Activated naive CD4-positive, alpha-beta T cell treated with anti-CD3 and anti-CD28 coated beads, Interleukin-2, amount 10 ng/mL, durations not matched to agents 7 days and 5 days (primary cell): ENCODE measurements at regions not wholly inside any gene's neighbourhood (a gene's known extent, or its start where the extent isn't known, plus 50 kb on each side); places are given as distances from the start of the nearest gene placed in this dataset.

ENCODE experiments used
- CTCF ChIA-PET: fragments of 350-600 bp; sonication (Branson Sonifier 250); formaldehyde crosslinking; loops from one replicate; lab custom pipeline; 2021; ENCODE audit warnings: antibody characterized with exemption; lab: Charles Lee
- DNase-seq: peaks from one replicate; pipeline ENCODE4 v3.0.0-alpha.2; 2020
- H3K27ac Mint-ChIP-seq: one replicate; pipeline ENCODE4 v1.8.0; 2021; ENCODE audit warnings: mild to moderate bottlenecking, moderate library complexity, mixed read lengths
- H3K27me3 Mint-ChIP-seq: one replicate; pipeline ENCODE4 v1.8.0; 2021; ENCODE audit warnings: mild to moderate bottlenecking, mixed read lengths
- H3K36me3 Mint-ChIP-seq: one replicate; pipeline ENCODE4 v1.8.0; 2021; ENCODE audit warnings: mixed read lengths
- H3K4me1 Mint-ChIP-seq: one replicate; pipeline ENCODE4 v1.8.0; 2021; ENCODE audit warnings: mixed read lengths
- H3K4me3 Mint-ChIP-seq: one replicate; pipeline ENCODE4 v1.8.0; 2021; ENCODE audit warnings: mild to moderate bottlenecking, moderate library complexity, mixed read lengths
- H3K9me3 Mint-ChIP-seq: one replicate; pipeline ENCODE4 v1.8.0; 2021; ENCODE audit warnings: mixed read lengths

GRCh38 chr7:67550801-67551436, 554.3 kb downstream of the TYW1 start:
- Mint-ChIP-seq H3K9me3 (peaks cover 16% of the 10 kb centered on the region), H3K27me3 (no peaks in the 10 kb centered on the region), H3K4me1 (no peaks in the 10 kb centered on the region), H3K27ac (no peak overlapping the region), H3K4me3 (no peak overlapping the region), H3K36me3 (no peaks in the 10 kb centered on the region)
- CTCF ChIA-PET = interaction anchor here (0.7 kb wide), 1 partner anchor 24 kb away, joined by 3 read pairs; no protein-coding TSS in a partner anchor
- no peak for DNase-seq

GRCh38 chr7:67552738-67553137, 556.1 kb downstream of the TYW1 start:
- Mint-ChIP-seq H3K4me1 (no peaks in the 10 kb centered on the region), H3K9me3 (peaks cover 14% of the 10 kb centered on the region), H3K4me3 (no peak overlapping the region), H3K27me3 (no peaks in the 10 kb centered on the region), H3K27ac (no peak overlapping the region), H3K36me3 (no peaks in the 10 kb centered on the region)
- no peak for DNase-seq
- CTCF ChIA-PET = no interaction called here

- Mint-ChIP-seq H3K36me3 (no peaks in the 10 kb centered on the region), H3K27me3 (no peaks in the 10 kb centered on the region), H3K4me1 (no peaks in the 10 kb centered on the region), H3K9me3 (peaks cover 13% of the 10 kb centered on the region), H3K4me3 (no peak overlapping the region), H3K27ac (no peak overlapping the region)
- DNase-seq = no peak
- CTCF ChIA-PET = no interaction called here
Observed at GRCh38 chr7:67553378-67553777, 556.7 kb downstream of the TYW1 start.

- H3K36me3 Mint-ChIP-seq = no peaks in the 10 kb centered on the region
- H3K9me3 Mint-ChIP-seq = peaks cover 9% of the 10 kb centered on the region
- H3K27me3 Mint-ChIP-seq = no peaks in the 10 kb centered on the region
- DNase-seq = no peak
- H3K27ac Mint-ChIP-seq = no peak overlapping the region
- no peaks in the 10 kb centered on the region for H3K4me1 Mint-ChIP-seq
- H3K4me3 Mint-ChIP-seq = no peak overlapping the region
- CTCF ChIA-PET = no interaction called here
Observed at GRCh38 chr7:67554986-67555385, 558.4 kb downstream of the TYW1 start.

GRCh38 chr7:67564959-67565358, 568.3 kb downstream of the TYW1 start:
- CTCF ChIA-PET = no interaction called here
- Mint-ChIP-seq H3K9me3 (peaks cover 31% of the 10 kb centered on the region), H3K36me3 (no peaks in the 10 kb centered on the region), H3K27ac (no peak overlapping the region), H3K4me1 (no peaks in the 10 kb centered on the region), H3K27me3 (no peaks in the 10 kb centered on the region), H3K4me3 (no peak overlapping the region)
- DNase-seq = no peak

GRCh38 chr7:67566101-67566500, 569.5 kb downstream of the TYW1 start:
- Mint-ChIP-seq H3K4me1 (no peaks in the 10 kb centered on the region), H3K36me3 (no peaks in the 10 kb centered on the region), H3K27me3 (no peaks in the 10 kb centered on the region), H3K27ac (no peak overlapping the region), H3K4me3 (no peak overlapping the region), H3K9me3 (peaks cover 34% of the 10 kb centered on the region)
- CTCF ChIA-PET = no interaction called here
- no peak for DNase-seq

- Mint-ChIP-seq H3K27me3 (no peaks in the 10 kb centered on the region), H3K4me1 (no peaks in the 10 kb centered on the region), H3K27ac (no peak overlapping the region), H3K36me3 (no peaks in the 10 kb centered on the region), H3K9me3 (peaks cover 23% of the 10 kb centered on the region), H3K4me3 (no peak overlapping the region)
- no peak for DNase-seq
- CTCF ChIA-PET = no interaction called here
Observed at GRCh38 chr7:67571026-67571545, 574.5 kb downstream of the TYW1 start.

GRCh38 chr7:67573639-67574038, 577.0 kb downstream of the TYW1 start:
- no peaks in the 10 kb centered on the region for H3K4me1 Mint-ChIP-seq
- H3K27ac Mint-ChIP-seq = no peak overlapping the region
- CTCF ChIA-PET = no interaction called here
- H3K9me3 Mint-ChIP-seq = peaks cover 21% of the 10 kb centered on the region
- H3K36me3 Mint-ChIP-seq = no peaks in the 10 kb centered on the region
- no peak overlapping the region for H3K4me3 Mint-ChIP-seq
- DNase-seq = no peak
- H3K27me3 Mint-ChIP-seq = no peaks in the 10 kb centered on the region

- H3K4me1 Mint-ChIP-seq = no peaks in the 10 kb centered on the region
- CTCF ChIA-PET = no interaction called here
- H3K27me3 Mint-ChIP-seq = no peaks in the 10 kb centered on the region
- H3K27ac Mint-ChIP-seq = no peak overlapping the region
- no peak for DNase-seq
- H3K36me3 Mint-ChIP-seq = no peaks in the 10 kb centered on the region
- no peak overlapping the region for H3K4me3 Mint-ChIP-seq
- peaks cover 36% of the 10 kb centered on the region for H3K9me3 Mint-ChIP-seq
Observed at GRCh38 chr7:67588631-67589030, 592.0 kb downstream of the TYW1 start.

- H3K27me3 Mint-ChIP-seq = no peaks in the 10 kb centered on the region
- no peak overlapping the region for H3K4me3 Mint-ChIP-seq
- no peak overlapping the region for H3K27ac Mint-ChIP-seq
- CTCF ChIA-PET = no interaction called here
- H3K9me3 Mint-ChIP-seq = peaks cover 35% of the 10 kb centered on the region
- no peaks in the 10 kb centered on the region for H3K36me3 Mint-ChIP-seq
- H3K4me1 Mint-ChIP-seq = no peaks in the 10 kb centered on the region
- DNase-seq = no peak
Observed at GRCh38 chr7:67589183-67589582, 592.5 kb downstream of the TYW1 start.

GRCh38 chr7:67590649-67591048, 594.0 kb downstream of the TYW1 start:
- peaks cover 33% of the 10 kb centered on the region for H3K9me3 Mint-ChIP-seq
- CTCF ChIA-PET = no interaction called here
- no peaks in the 10 kb centered on the region for H3K36me3 Mint-ChIP-seq
- H3K27ac Mint-ChIP-seq = no peak overlapping the region
- no peak overlapping the region for H3K4me3 Mint-ChIP-seq
- H3K4me1 Mint-ChIP-seq = no peaks in the 10 kb centered on the region
- no peak for DNase-seq
- H3K27me3 Mint-ChIP-seq = no peaks in the 10 kb centered on the region

GRCh38 chr7:67593794-67594193, 597.2 kb downstream of the TYW1 start:
- CTCF ChIA-PET = no interaction called here
- H3K27me3 Mint-ChIP-seq = no peaks in the 10 kb centered on the region

GRCh38 chr7:67595431-67596180, 599.0 kb downstream of the TYW1 start:
- H3K4me3 Mint-ChIP-seq = no peak overlapping the region
- H3K36me3 Mint-ChIP-seq = no peaks in the 10 kb centered on the region
- CTCF ChIA-PET = no interaction called here
- no peak for DNase-seq
- H3K9me3 Mint-ChIP-seq = peaks cover 29% of the 10 kb centered on the region
- H3K27me3 Mint-ChIP-seq = no peaks in the 10 kb centered on the region
- H3K27ac Mint-ChIP-seq = no peak overlapping the region
- no peaks in the 10 kb centered on the region for H3K4me1 Mint-ChIP-seq

More at GRCh38 chr7:67593794-67594193, 597.2 kb downstream of the TYW1 start:
- no peak overlapping the region for H3K27ac Mint-ChIP-seq
- no peaks in the 10 kb centered on the region for H3K4me1 Mint-ChIP-seq
- DNase-seq = no peak
- H3K4me3 Mint-ChIP-seq = no peak overlapping the region
- H3K9me3 Mint-ChIP-seq = peaks cover 31% of the 10 kb centered on the region
- H3K36me3 Mint-ChIP-seq = no peaks in the 10 kb centered on the region

GRCh38 chr7:67597161-67597560, 600.5 kb downstream of the TYW1 start:
- CTCF ChIA-PET = no interaction called here
- no peaks in the 10 kb centered on the region for H3K4me1 Mint-ChIP-seq

GRCh38 chr7:67598469-67598868, 601.8 kb downstream of the TYW1 start:
- no peaks in the 10 kb centered on the region for H3K36me3 Mint-ChIP-seq
- no peak overlapping the region for H3K4me3 Mint-ChIP-seq
- no peak for DNase-seq
- CTCF ChIA-PET = no interaction called here
- no peaks in the 10 kb centered on the region for H3K27me3 Mint-ChIP-seq
- peaks cover 34% of the 10 kb centered on the region for H3K9me3 Mint-ChIP-seq
- no peaks in the 10 kb centered on the region for H3K4me1 Mint-ChIP-seq
- no peak overlapping the region for H3K27ac Mint-ChIP-seq

More at GRCh38 chr7:67597161-67597560, 600.5 kb downstream of the TYW1 start:
- no peak for DNase-seq
- no peaks in the 10 kb centered on the region for H3K36me3 Mint-ChIP-seq
- H3K9me3 Mint-ChIP-seq = peaks cover 29% of the 10 kb centered on the region
- H3K27ac Mint-ChIP-seq = no peak overlapping the region
- no peak overlapping the region for H3K4me3 Mint-ChIP-seq
- H3K27me3 Mint-ChIP-seq = no peaks in the 10 kb centered on the region
